H1 (cell line): ENCODE measurements at regions not wholly inside any gene's neighbourhood (a gene's known extent, or its start where the extent isn't known, plus 50 kb on each side); places are given as distances from the start of the nearest gene placed in this dataset.

Experiments used
- EP300 ChIP-seq, 2 experiments: IDR thresholded peaks; 1 replicate in 1 of 2; 2 replicates in 1 of 2; pipeline ENCODE4 v1.6.1; 2011 to 2012; ENCODE audit warnings: low read depth in 2 of 2, low read length in 2 of 2, mild to moderate bottlenecking in 2 of 2, borderline replicate concordance in 1 of 2, inconsistent platforms in 1 of 2, moderate library complexity in 1 of 2
- FOSL1 ChIP-seq: IDR thresholded peaks from 2 replicates; pipeline ENCODE4 v1.6.1; 2011; ENCODE audit warnings: mild to moderate bottlenecking, low read depth, low read length, moderate library complexity; ENCODE audit not compliant: insufficient read depth
- NANOG ChIP-seq: IDR thresholded peaks from 2 replicates; pipeline ENCODE4 v1.6.1; 2011; ENCODE audit warnings: low read length, low read depth, mild to moderate bottlenecking, inconsistent platforms; ENCODE audit not compliant: insufficient read depth, poor library complexity, severe bottlenecking
- RAD21 ChIP-seq, 2 experiments: IDR thresholded peaks in 1 of 2; conservative IDR thresholded peaks in 1 of 2; 2 replicates each; pipeline ENCODE4 v1.6.1; 2011; ENCODE audit warnings: low read depth in 2 of 2, low read length in 2 of 2, improper control_type of control experiment in 1 of 2, inconsistent platforms in 1 of 2, mild to moderate bottlenecking in 1 of 2, moderate library complexity in 1 of 2
- RFX5 ChIP-seq: IDR thresholded peaks from 2 replicates; pipeline ENCODE4 v1.6.1; 2011; ENCODE audit warnings: low read depth, low read length, improper control_type of control experiment, borderline replicate concordance
- TAF1 ChIP-seq: IDR thresholded peaks from 2 replicates; pipeline ENCODE4 v1.6.1; 2011; ENCODE audit warnings: mild to moderate bottlenecking, low read depth, low read length

GRCh38 chr12:19916196-19916753 is 452.1 kb upstream of the PDE3A start (continued):
- TF ChIP-seq FOSL1 (no peak), TAF1 (no peak), RAD21 (IDR thresholded peaks at IDR 0.05 in 1 of 2, conservative IDR thresholded peaks at IDR 0.05 in 1 of 2; ENCODE audit: low read depth in 2 of 2, low read length in 2 of 2) (no peak), NANOG (no peak), EP300 (IDR thresholded peaks at IDR 0.05; ENCODE audit: borderline replicate concordance in 1 of 2, low read depth in 2 of 2, low read length in 2 of 2) (no peak), RFX5 (no peak)
